ENCODE measurements at regions not wholly inside any gene's neighbourhood (a gene's known extent, or its start where the extent isn't known, plus 50 kb on each side); places are given as distances from the start of the nearest gene placed in this dataset.

DNA sequence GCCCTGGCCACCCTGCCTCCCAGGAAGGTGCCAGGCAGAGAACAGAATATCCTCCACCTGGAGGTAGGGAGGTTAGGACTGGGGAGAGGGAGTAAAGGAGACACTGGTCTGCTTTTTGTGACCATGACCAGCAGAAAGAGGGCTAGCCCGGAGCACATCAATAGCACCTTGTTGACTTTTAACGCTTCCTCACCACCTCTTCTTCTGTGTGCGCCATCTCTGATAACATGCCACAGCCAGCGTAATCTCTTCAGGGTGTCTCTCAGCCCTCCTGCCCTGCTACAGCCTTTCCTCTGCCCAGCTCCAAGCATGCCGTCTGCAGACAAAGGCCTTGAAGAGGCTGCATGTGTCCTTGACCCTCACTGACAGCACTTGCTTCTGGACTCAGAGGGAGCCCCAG lies 50.9 kb upstream of the GJA5 start:
- Histone ChIP-seq H3K4me1 (no peaks in the 10 kb centered on the region), H3K4me3 (no peak overlapping the region), H3K36me3 (no peaks in the 10 kb centered on the region), H3K27me3 (no peaks in the 10 kb centered on the region), H3K9me3 (no peaks in the 10 kb centered on the region), H3K27ac (no peak overlapping the region)
- peak in 1 of 4 donors; percentile 27 for DNase-seq
- intact Hi-C loops (cut with DNase I), result no loop called here
- no peak for ATAC-seq
- TF ChIP-seq, protein P1, sequence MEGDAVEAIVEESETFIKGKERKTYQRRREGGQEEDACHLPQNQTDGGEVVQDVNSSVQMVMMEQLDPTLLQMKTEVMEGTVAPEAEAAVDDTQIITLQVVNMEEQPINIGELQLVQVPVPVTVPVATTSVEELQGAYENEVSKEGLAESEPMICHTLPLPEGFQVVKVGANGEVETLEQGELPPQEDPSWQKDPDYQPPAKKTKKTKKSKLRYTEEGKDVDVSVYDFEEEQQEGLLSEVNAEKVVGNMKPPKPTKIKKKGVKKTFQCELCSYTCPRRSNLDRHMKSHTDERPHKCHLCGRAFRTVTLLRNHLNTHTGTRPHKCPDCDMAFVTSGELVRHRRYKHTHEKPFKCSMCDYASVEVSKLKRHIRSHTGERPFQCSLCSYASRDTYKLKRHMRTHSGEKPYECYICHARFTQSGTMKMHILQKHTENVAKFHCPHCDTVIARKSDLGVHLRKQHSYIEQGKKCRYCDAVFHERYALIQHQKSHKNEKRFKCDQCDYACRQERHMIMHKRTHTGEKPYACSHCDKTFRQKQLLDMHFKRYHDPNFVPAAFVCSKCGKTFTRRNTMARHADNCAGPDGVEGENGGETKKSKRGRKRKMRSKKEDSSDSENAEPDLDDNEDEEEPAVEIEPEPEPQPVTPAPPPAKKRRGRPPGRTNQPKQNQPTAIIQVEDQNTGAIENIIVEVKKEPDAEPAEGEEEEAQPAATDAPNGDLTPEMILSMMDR (IDR thresholded peaks at IDR 0.05), result no peak

DNA sequence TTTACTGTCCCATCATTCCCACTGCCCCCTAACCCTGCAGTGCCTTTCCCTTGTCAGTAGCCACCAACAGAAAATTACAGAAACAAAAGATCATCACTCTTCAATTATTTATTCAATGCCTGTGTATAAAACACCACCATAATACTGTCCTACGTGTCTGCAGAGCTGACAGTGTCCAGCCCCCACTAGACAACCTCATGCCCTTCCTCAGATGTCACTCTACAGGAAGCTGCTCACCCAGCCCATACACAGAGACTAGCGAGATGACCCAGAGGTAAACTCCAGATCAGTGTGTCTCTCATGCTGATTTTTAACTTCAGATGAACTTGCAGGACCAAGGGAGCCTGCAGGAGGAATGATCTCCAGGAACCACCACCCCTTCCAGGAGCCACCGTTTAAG lies 51.3 kb upstream of the GJA5 start:
- TF ChIP-seq, protein P1 (IDR thresholded peaks at IDR 0.05), result no peak
- Histone ChIP-seq H3K27me3 (no peaks in the 10 kb centered on the region), H3K4me1 (no peaks in the 10 kb centered on the region), H3K27ac (no peak overlapping the region), H3K36me3 (no peaks in the 10 kb centered on the region), H3K4me3 (no peak overlapping the region), H3K9me3 (no peaks in the 10 kb centered on the region)
- ATAC-seq (no peak), DNase-seq (no peak)
- intact Hi-C loops (cut with DNase I), result no loop called here

DNA sequence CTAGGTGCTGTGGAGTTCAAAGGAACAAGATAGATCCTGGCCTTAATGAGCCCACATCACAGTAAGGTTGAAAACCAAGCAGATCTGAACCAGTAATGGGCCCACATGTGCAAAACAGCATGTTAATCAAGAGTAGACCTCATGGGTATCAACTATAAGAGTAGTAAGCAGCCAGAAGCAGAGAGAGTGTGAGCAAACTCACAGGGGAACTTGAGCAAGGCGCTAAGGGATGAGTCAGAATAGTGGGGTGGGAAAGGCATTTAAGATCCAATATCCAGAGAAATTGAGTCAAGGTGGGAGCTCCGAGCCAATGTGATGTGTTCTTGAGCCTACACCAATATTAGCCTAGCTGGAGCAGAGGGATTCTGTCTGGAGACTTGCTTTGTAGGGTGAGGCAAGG lies 52.4 kb upstream of the GJA5 start:
- Histone ChIP-seq H3K9me3 (no peaks in the 10 kb centered on the region), H3K36me3 (no peaks in the 10 kb centered on the region), H3K4me3 (no peak overlapping the region), H3K27me3 (no peaks in the 10 kb centered on the region), H3K27ac (no peak overlapping the region), H3K4me1 (no peaks in the 10 kb centered on the region)
- DNase-seq, result no peak
- intact Hi-C loops (cut with DNase I), result no loop called here
- TF ChIP-seq, protein P1 (IDR thresholded peaks at IDR 0.05), result no peak
- ATAC-seq, result no peak

DNA sequence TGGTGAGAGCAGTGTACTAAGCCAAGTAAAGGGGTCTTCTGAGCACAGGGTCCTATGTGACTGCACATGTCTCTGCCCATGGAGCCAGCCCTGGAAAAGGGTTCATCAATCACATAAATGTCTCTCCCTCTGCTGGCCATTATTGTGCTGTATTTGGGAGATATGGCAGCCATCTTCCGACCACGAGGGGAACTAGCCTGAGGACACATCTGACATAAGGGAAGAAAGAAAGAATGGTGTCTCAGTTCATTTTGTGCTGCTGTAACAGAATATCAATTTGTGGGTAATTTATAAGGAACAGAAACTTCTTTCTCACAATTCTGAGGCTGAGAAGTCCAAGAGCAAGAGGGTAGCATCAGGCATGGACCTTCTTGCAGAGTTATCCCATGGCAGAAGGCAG lies 55.1 kb upstream of the GJA5 start:
- intact Hi-C loops (cut with DNase I), result no loop called here
- ATAC-seq, result no peak

DNA sequence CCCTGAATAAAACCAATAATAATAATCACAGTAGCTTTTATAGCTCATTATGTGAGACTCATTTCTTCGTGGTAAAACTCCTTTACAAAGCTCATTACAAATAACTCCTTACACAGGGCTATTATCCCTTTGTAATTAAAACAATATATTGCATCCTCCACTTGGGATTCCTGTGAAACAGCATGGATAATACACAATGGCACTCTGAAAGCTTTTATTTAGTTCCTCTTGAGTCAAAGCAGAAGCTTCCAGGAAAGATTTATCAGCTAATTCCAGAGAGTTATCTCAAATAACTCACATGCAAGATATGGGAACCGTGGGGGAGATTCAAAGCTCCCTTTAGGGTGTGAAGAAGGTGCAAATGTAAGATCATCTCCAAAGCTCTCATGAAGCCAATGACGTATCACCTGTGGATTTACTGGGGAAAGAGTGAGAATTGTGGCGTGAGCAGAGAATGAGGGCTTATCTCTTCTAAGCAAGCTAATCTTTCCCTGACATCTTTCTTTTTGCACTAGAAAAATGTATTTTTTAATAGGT lies 60.4 kb upstream of the GJA5 start:
- no peaks in the 10 kb centered on the region for H3K4me1 ChIP-seq
- no peaks in the 10 kb centered on the region for H3K9me3 ChIP-seq
- no peaks in the 10 kb centered on the region for H3K27me3 ChIP-seq
- no peak for DNase-seq
- TF ChIP-seq, protein P1 (IDR thresholded peaks at IDR 0.05), result no peak
- no peaks in the 10 kb centered on the region for H3K36me3 ChIP-seq
- intact Hi-C loops (cut with DNase I), result no loop called here
- ATAC-seq, result no peak
- no peak overlapping the region for H3K4me3 ChIP-seq
- no peak overlapping the region for H3K27ac ChIP-seq

More for the DNA sequence above, 55.1 kb upstream of the GJA5 start:
- H3K9me3 ChIP-seq, result no peaks in the 10 kb centered on the region
- H3K4me3 ChIP-seq, result no peak overlapping the region
- H3K36me3 ChIP-seq, result no peaks in the 10 kb centered on the region
- H3K27me3 ChIP-seq, result no peaks in the 10 kb centered on the region
- TF ChIP-seq, protein P1 (IDR thresholded peaks at IDR 0.05), result no peak
- no peaks in the 10 kb centered on the region for H3K4me1 ChIP-seq
- H3K27ac ChIP-seq, result no peak overlapping the region
- DNase-seq, result no peak
